B cell (primary cell): ENCODE measurements at regions not wholly inside any gene's neighbourhood (a gene's known extent, or its start where the extent isn't known, plus 50 kb on each side); places are given as distances from the start of the nearest gene placed in this dataset.

ENCODE experiments used
- ATAC-seq: fragments of 200-7000 bp; cut with Tn5 transposase; one replicate; pipeline ENCODE4 v1.10.0; 2021; ENCODE audit warnings: low read depth, mild to moderate bottlenecking, moderate number of reproducible peaks, moderate library complexity
- CTCF ChIA-PET: fragments of 350-600 bp; sonication (Branson Sonifier 250); formaldehyde crosslinking; loops from one replicate; lab custom pipeline; 2021; ENCODE audit warnings: antibody characterized with exemption, inconsistent platforms; lab: Charles Lee
- POLR2A ChIA-PET: fragments of 350-600 bp; sonication (Branson Sonifier 250); formaldehyde crosslinking; loops from one replicate; lab custom pipeline; 2021; ENCODE audit warnings: antibody characterized with exemption; lab: Charles Lee
- DNase-seq: peaks from one replicate; pipeline ENCODE4 v3.0.0; 2013
- H2AFZ ChIP-seq: 2 replicates; pipeline ENCODE4 v1.6.1; 2012; ENCODE audit warnings: mild to moderate bottlenecking, low read depth, low read length; ENCODE audit not compliant: insufficient read depth, poor library complexity, severe bottlenecking
- H3K27ac ChIP-seq, 2 donors: 1 replicate in 1 of 2; 2 replicates in 1 of 2; pipeline ENCODE4 v1.5.1; 2012 to 2013; ENCODE audit warnings: low read length in 2 of 2, mild to moderate bottlenecking in 2 of 2, moderate library complexity in 1 of 2
- H3K27me3 ChIP-seq, 4 experiments: fragments of 200-600 bp in 1 of 4; sonication (generic) in 1 of 4; replicated peaks in 1 of 4; 1 replicate in 2 of 4; 2 replicates in 2 of 4; pipeline versions ENCODE4 v1.6.1 to v1.7.0; 2013 to 2016; ENCODE audit warnings: low read length in 3 of 4, mild to moderate bottlenecking in 2 of 4, mixed read lengths in 1 of 4, moderate library complexity in 1 of 4; ENCODE audit not compliant: insufficient read depth in 4 of 4, control insufficient read depth in 3 of 4; ENCODE audit errors: control extremely low read depth in 1 of 4
- H3K36me3 ChIP-seq, 2 experiments: replicated peaks in 1 of 2; 1 replicate in 1 of 2; 2 replicates in 1 of 2; pipeline versions ENCODE4 v1.6.1 to v1.7.1; 2013; ENCODE audit warnings: low read length in 1 of 2; ENCODE audit not compliant: insufficient read depth in 2 of 2, control insufficient read depth in 1 of 2; ENCODE audit errors: control extremely low read depth in 1 of 2, extremely low read depth in 1 of 2
- H3K4me1 ChIP-seq, 2 donors: fragments of 200-600 bp in 1 of 2; sonication (generic) in 1 of 2; 1 replicate in 1 of 2; 2 replicates in 1 of 2; pipeline versions ENCODE4 v1.5.1 to v1.6.1; 2013 to 2017; ENCODE audit warnings: low read length in 2 of 2; ENCODE audit not compliant: control insufficient read depth in 2 of 2, insufficient read depth in 2 of 2
- H3K4me2 ChIP-seq: replicated peaks from 2 replicates; pipeline ENCODE3; 2012; ENCODE audit warnings: mild to moderate bottlenecking, low read depth, low read length; ENCODE audit not compliant: poor library complexity, severe bottlenecking
- H3K4me3 ChIP-seq, 5 experiments: fragments of 200-600 bp in 1 of 5; sonication (generic) in 1 of 5; 1 replicate in 3 of 5; 2 replicates in 2 of 5; pipeline versions ENCODE4 v1.5.1 to v1.7.0; 2011 to 2016; ENCODE audit warnings: low read length in 4 of 5, mild to moderate bottlenecking in 4 of 5, low read depth in 2 of 5, control low read depth in 1 of 5, moderate library complexity in 1 of 5; ENCODE audit not compliant: insufficient read depth in 1 of 5; ENCODE audit errors: control extremely low read depth in 1 of 5, extremely low read depth in 1 of 5
- H3K79me2 ChIP-seq: fragments of 200-600 bp; sonication (generic); one replicate; pipeline ENCODE4 v1.6.0; 2016; ENCODE audit warnings: low read length; ENCODE audit not compliant: control insufficient read depth, insufficient read depth
- H3K9ac ChIP-seq: fragments of 200-600 bp; sonication (generic); 2 replicates; pipeline ENCODE4 v1.6.1; 2017; ENCODE audit warnings: mild to moderate bottlenecking, low read length, moderate library complexity
- H3K9me3 ChIP-seq, 3 donors: one replicate each; pipeline versions ENCODE4 v1.6.1 to v1.7.1; 2013; ENCODE audit warnings: low read length in 2 of 3; ENCODE audit not compliant: control insufficient read depth in 2 of 3, insufficient read depth in 1 of 3; ENCODE audit errors: control extremely low read depth in 1 of 3
- H4K20me1 ChIP-seq: 2 replicates; pipeline ENCODE4 v1.6.0; 2012; ENCODE audit warnings: mild to moderate bottlenecking, low read length; ENCODE audit not compliant: insufficient read depth, control insufficient read depth, poor library complexity, severe bottlenecking
- H3K27ac Mint-ChIP-seq: one replicate; pipeline ENCODE4 v1.8.0; 2021; ENCODE audit warnings: mixed read lengths
- H3K27me3 Mint-ChIP-seq: one replicate; pipeline ENCODE4 v1.8.0; 2021; ENCODE audit warnings: mixed read lengths
- H3K4me1 Mint-ChIP-seq: one replicate; pipeline ENCODE4 v1.8.0; 2021; ENCODE audit warnings: mixed read lengths
- H3K4me3 Mint-ChIP-seq: one replicate; pipeline ENCODE4 v1.8.0; 2021; ENCODE audit warnings: mixed read lengths
- H3K9me3 Mint-ChIP-seq: one replicate; pipeline ENCODE4 v1.8.0; 2022; ENCODE audit warnings: mixed read lengths; ENCODE audit not compliant: insufficient read depth
- EZH2 ChIP-seq: IDR thresholded peaks from 2 replicates; pipeline ENCODE4 v1.6.1; 2012; ENCODE audit warnings: borderline replicate concordance, low read depth, mild to moderate bottlenecking, moderate library complexity, low read length; ENCODE audit not compliant: insufficient read depth, poor library complexity, severe bottlenecking
- WGBS: methylation state at CpG from one replicate; pipeline ENCODE4 v1.1.5; 2013; ENCODE audit warnings: missing lambda C conversion rate; ENCODE audit not compliant: insufficient coverage; 5-methylcytosine and 5-hydroxymethylcytosine counted together
- intact Hi-C: fragments of 100-400 bp; cut with micrococcal nuclease; formaldehyde crosslinking; loops from one replicate; pipeline ENCODE4 v1.10.0; 2022
- TF ChIP-seq, protein P1 (sequence below): fragments of 200-600 bp; IDR thresholded peaks from one replicate; pipeline ENCODE4 v1.8.0; 2022; ENCODE audit warnings: antibody characterized with exemption, mild to moderate bottlenecking

DNA sequence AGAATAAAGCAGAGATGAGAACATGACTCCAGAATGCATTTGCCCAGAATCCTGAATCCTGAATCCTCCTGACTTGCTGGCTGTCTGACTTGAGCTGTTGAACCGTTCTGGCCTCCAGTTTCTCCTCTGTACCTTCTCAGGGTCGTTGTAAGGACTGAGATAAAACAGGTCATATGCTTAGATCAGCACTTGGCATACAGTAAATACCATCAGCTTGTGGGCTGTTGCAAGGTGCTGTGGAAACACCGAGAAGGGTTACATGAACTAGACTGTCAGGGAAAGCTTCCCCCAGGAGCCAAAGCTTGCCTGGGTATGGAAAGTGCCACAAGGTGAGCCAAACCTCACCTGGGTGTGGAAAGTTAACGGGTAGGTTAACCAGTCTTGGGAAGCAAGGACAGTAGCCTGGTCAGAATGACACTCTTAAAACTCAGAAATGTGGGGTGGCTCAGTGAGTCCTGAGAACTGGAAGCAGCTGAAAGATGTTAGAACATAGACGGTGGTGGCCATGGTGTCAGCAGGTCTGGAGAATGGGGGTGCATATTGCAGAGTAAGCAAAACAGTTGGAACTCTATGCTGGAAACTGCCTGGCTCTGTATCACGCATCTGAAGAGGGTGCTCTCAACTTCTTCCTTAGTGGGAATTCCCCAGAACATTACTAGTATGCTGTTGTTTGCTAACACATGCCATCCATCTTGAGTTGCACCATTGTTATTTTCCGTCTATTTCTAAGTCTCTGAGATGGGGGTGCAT is 105.3 kb upstream of the DYRK2 start:
- CTCF ChIA-PET, result no interaction called here
- Histone ChIP-seq H3K27me3 (no peaks in the 10 kb centered on the region), H3K4me3 (no peak overlapping the region), H3K4me1 (peaks cover 3% of the 10 kb centered on the region in 2 donors), H3K79me2 (no peaks in the 10 kb centered on the region), H3K9me3 (peaks cover 0 to 6% (median 0%) of the 10 kb centered on the region in 3 donors), H4K20me1 (no peaks in the 10 kb centered on the region), H3K36me3 (no peaks in the 10 kb centered on the region), H2AFZ (no peak overlapping the region), H3K27ac (no peak overlapping the region), H3K9ac (no peak overlapping the region), H3K4me2 (no peak overlapping the region)
- 86% methylated on average over 6 of the region's 7 CpGs for WGBS
- Mint-ChIP-seq H3K27ac (no peak overlapping the region), H3K4me3 (no peak overlapping the region), H3K27me3 (no peaks in the 10 kb centered on the region), H3K4me1 (peaks cover 8% of the 10 kb centered on the region), H3K9me3 (no peaks in the 10 kb centered on the region)
- DNase-seq (no peak), ATAC-seq (no peak)
- POLR2A ChIA-PET, result no interaction called here
- TF ChIP-seq, protein P1, sequence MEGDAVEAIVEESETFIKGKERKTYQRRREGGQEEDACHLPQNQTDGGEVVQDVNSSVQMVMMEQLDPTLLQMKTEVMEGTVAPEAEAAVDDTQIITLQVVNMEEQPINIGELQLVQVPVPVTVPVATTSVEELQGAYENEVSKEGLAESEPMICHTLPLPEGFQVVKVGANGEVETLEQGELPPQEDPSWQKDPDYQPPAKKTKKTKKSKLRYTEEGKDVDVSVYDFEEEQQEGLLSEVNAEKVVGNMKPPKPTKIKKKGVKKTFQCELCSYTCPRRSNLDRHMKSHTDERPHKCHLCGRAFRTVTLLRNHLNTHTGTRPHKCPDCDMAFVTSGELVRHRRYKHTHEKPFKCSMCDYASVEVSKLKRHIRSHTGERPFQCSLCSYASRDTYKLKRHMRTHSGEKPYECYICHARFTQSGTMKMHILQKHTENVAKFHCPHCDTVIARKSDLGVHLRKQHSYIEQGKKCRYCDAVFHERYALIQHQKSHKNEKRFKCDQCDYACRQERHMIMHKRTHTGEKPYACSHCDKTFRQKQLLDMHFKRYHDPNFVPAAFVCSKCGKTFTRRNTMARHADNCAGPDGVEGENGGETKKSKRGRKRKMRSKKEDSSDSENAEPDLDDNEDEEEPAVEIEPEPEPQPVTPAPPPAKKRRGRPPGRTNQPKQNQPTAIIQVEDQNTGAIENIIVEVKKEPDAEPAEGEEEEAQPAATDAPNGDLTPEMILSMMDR, result no peak
- no peak for TF ChIP-seq EZH2
- intact Hi-C loops, result no loop called here

DNA sequence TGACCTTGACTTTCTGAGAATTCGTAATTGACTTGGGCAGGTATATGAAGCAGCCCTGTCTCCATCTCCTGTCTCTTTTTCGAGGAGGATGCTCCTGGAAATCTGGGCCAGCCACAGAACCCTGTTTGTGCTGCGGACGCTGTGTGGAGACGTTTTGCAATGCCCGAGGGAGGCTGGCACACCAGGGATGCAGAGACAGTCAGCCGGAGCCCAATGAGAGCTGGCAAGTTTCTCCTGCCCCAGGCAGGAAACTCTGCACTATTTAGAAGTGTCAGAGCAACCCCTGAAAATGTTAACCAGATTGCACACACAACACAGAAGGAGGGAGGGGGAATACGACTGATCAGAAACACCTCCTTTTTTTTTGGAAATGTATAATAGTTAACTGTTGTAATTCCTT is 103.2 kb upstream of the DYRK2 start:
- POLR2A ChIA-PET, result no interaction called here
- Histone ChIP-seq H3K4me3 (no peak overlapping the region), H3K9ac (no peak overlapping the region), H3K79me2 (no peaks in the 10 kb centered on the region), H3K36me3 (no peaks in the 10 kb centered on the region), H3K9me3 (peaks cover 0 to 9% (median 0%) of the 10 kb centered on the region in 3 donors), H2AFZ (no peak overlapping the region), H3K27me3 (no peaks in the 10 kb centered on the region), H4K20me1 (no peaks in the 10 kb centered on the region), H3K4me1 (peaks cover 7 to 8% of the 10 kb centered on the region in 2 donors), H3K27ac (no peak overlapping the region), H3K4me2 (no peak overlapping the region)
- CTCF ChIA-PET, result no interaction called here
- peaks cover 16% of the 10 kb centered on the region for H3K4me1 Mint-ChIP-seq
- TF ChIP-seq, protein P1, result no peak
- no peak for TF ChIP-seq EZH2
- no peak overlapping the region for H3K4me3 Mint-ChIP-seq
- intact Hi-C loops, result no loop called here
- no peaks in the 10 kb centered on the region for H3K9me3 Mint-ChIP-seq
- no peak overlapping the region for H3K27ac Mint-ChIP-seq
- ATAC-seq (no peak), DNase-seq (no peak)
- WGBS, result 63% methylated on average over 6 of the region's 8 CpGs
- no peaks in the 10 kb centered on the region for H3K27me3 Mint-ChIP-seq
